ENCODE measurements at regions not wholly inside any gene's neighbourhood (a gene's known extent, or its start where the extent isn't known, plus 50 kb on each side); places are given as distances from the start of the nearest gene placed in this dataset.

DNA sequence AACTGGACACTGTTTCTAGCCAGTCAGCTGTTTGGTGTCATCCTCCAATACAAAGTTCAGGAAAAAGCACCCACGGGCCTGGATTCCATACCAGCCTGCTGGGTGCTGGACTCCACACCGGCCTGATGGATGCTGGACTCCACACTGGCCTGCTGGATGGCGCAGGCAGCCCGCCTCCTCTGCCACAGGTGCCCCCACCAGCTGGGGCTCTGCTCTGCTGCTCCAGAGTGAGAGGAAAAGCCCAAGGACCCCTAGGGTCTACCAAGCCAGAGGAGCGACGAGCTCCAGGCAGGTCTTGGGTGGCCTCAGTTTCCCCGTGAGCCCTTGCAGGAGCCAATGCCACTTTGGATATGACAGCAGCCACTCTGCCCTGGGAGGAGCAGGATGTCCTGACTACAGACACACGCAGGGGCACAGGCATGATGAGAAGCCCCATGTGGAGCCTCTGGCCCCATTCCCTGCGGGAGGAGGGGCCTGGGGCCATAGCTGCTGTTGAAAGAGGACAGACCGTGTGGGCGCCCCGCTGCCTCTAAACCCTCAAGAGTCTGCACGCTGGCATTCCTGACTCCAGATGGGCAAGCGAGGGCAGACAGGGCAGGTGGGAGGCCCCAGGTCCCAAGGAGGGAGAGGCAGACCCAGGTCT lies 141.6 kb downstream of the OLFM1 start:
- no peak for TF ChIP-seq POLR2A (IDR thresholded peaks at IDR 0.05)
- no peak for TF ChIP-seq CTCF (IDR thresholded peaks at IDR 0.05)
